HUES64 (cell line): ENCODE measurements at regions not wholly inside any gene's neighbourhood (a gene's known extent, or its start where the extent isn't known, plus 50 kb on each side); places are given as distances from the start of the nearest gene placed in this dataset.

ENCODE experiments used
- H3K27ac ChIP-seq: 2 replicates; pipeline ENCODE4 v1.7.0; 2013; ENCODE audit warnings: low read depth, low read length, inconsistent platforms
- H3K27me3 ChIP-seq: 2 replicates; pipeline ENCODE4 v1.6.1; 2013; ENCODE audit warnings: mild to moderate bottlenecking, low read length; ENCODE audit not compliant: insufficient read depth
- H3K36me3 ChIP-seq: 2 replicates; pipeline ENCODE4 v1.6.1; 2013; ENCODE audit warnings: mild to moderate bottlenecking, low read length; ENCODE audit not compliant: insufficient read depth
- H3K4me1 ChIP-seq: 2 replicates; pipeline ENCODE4 v1.6.1; 2013; ENCODE audit warnings: mild to moderate bottlenecking, low read length, moderate library complexity; ENCODE audit not compliant: insufficient read depth
- H3K4me3 ChIP-seq: 2 replicates; pipeline ENCODE4 v1.5.1; 2013; ENCODE audit warnings: mild to moderate bottlenecking, low read length, moderate library complexity
- H3K9ac ChIP-seq: 2 replicates; pipeline ENCODE4 v1.6.1; 2013; ENCODE audit warnings: mild to moderate bottlenecking, low read depth, low read length
- H3K9me3 ChIP-seq: 2 replicates; pipeline ENCODE4 v1.6.1; 2013; ENCODE audit warnings: low read depth, low read length; ENCODE audit not compliant: insufficient read depth
- WGBS: fragments of 150-250, 120-280 bp; methylation state at CpG from one replicate; pipeline ENCODE4 v1.1.7; 2013; ENCODE audit warnings: missing lambda C conversion rate; 5-methylcytosine and 5-hydroxymethylcytosine counted together

- H3K9me3 ChIP-seq, result no peaks in the 10 kb centered on the region
- WGBS, result 94% methylated on average over 5 of the region's 5 CpGs
- no peaks in the 10 kb centered on the region for H3K36me3 ChIP-seq
Measured at GRCh38 chr1:193516755-193517388, 330.5 kb upstream of the B3GALT2 start.

GRCh38 chr1:193514397-193514796 is 328.0 kb upstream of the B3GALT2 start:
- H3K27me3 ChIP-seq, result no peaks in the 10 kb centered on the region
- no peaks in the 10 kb centered on the region for H3K9me3 ChIP-seq
- no peak overlapping the region for H3K9ac ChIP-seq
- H3K27ac ChIP-seq, result no peak overlapping the region
- no peak overlapping the region for H3K4me3 ChIP-seq
- 100% methylated on average over 2 of the region's 4 CpGs for WGBS
- no peaks in the 10 kb centered on the region for H3K4me1 ChIP-seq
- no peaks in the 10 kb centered on the region for H3K36me3 ChIP-seq

More at GRCh38 chr1:193516755-193517388, 330.5 kb upstream of the B3GALT2 start:
- no peak overlapping the region for H3K4me3 ChIP-seq
- no peak overlapping the region for H3K9ac ChIP-seq
- H3K4me1 ChIP-seq, result no peaks in the 10 kb centered on the region
- H3K27me3 ChIP-seq, result no peaks in the 10 kb centered on the region
- no peak overlapping the region for H3K27ac ChIP-seq

- Histone ChIP-seq H3K36me3 (no peaks in the 10 kb centered on the region), H3K4me1 (no peaks in the 10 kb centered on the region), H3K27ac (no peak overlapping the region), H3K9me3 (no peaks in the 10 kb centered on the region), H3K4me3 (no peak overlapping the region), H3K9ac (no peak overlapping the region), H3K27me3 (no peaks in the 10 kb centered on the region)
- WGBS, result 95% methylated on average over 2 of the region's 2 CpGs
Measured at GRCh38 chr1:193513032-193513431, 326.6 kb upstream of the B3GALT2 start.

- Histone ChIP-seq H3K9ac (no peak overlapping the region), H3K27me3 (no peaks in the 10 kb centered on the region), H3K9me3 (no peaks in the 10 kb centered on the region), H3K27ac (no peak overlapping the region), H3K4me3 (no peak overlapping the region), H3K36me3 (no peaks in the 10 kb centered on the region), H3K4me1 (no peaks in the 10 kb centered on the region)
Measured at GRCh38 chr1:193504920-193505319, 318.5 kb upstream of the B3GALT2 start.

- Histone ChIP-seq H3K4me3 (no peak overlapping the region), H3K9me3 (no peaks in the 10 kb centered on the region), H3K9ac (no peak overlapping the region), H3K27ac (no peak overlapping the region), H3K4me1 (no peaks in the 10 kb centered on the region), H3K36me3 (no peaks in the 10 kb centered on the region), H3K27me3 (no peaks in the 10 kb centered on the region)
- 87% methylated on average over 5 of the region's 7 CpGs for WGBS
Measured at GRCh38 chr1:193498088-193498655, 311.8 kb upstream of the B3GALT2 start.

GRCh38 chr1:193494368-193494767 is 308.0 kb upstream of the B3GALT2 start:
- no peak overlapping the region for H3K9ac ChIP-seq
- 50% methylated on average over 2 of the region's 2 CpGs for WGBS

GRCh38 chr1:193489191-193489590 is 302.8 kb upstream of the B3GALT2 start:
- 0 out of 2 replicates have a peak, but pooled peaks cover 3% of the 10 kb centered on the region for H3K9me3 ChIP-seq
- H3K27me3 ChIP-seq, result no peaks in the 10 kb centered on the region
- no peaks in the 10 kb centered on the region for H3K36me3 ChIP-seq
- no peaks in the 10 kb centered on the region for H3K4me1 ChIP-seq
- H3K27ac ChIP-seq, result no peak overlapping the region
- no peak overlapping the region for H3K9ac ChIP-seq
- H3K4me3 ChIP-seq, result no peak overlapping the region

More at GRCh38 chr1:193494368-193494767, 308.0 kb upstream of the B3GALT2 start:
- no peaks in the 10 kb centered on the region for H3K36me3 ChIP-seq
- H3K27ac ChIP-seq, result no peak overlapping the region
- 0 out of 2 replicates have a peak, but pooled peaks cover 3% of the 10 kb centered on the region for H3K9me3 ChIP-seq
- no peaks in the 10 kb centered on the region for H3K27me3 ChIP-seq
- no peaks in the 10 kb centered on the region for H3K4me1 ChIP-seq
- H3K4me3 ChIP-seq, result no peak overlapping the region

- H3K4me3 ChIP-seq, result no peak overlapping the region
- H3K27me3 ChIP-seq, result no peaks in the 10 kb centered on the region
- 95% methylated on average over 3 of the region's 3 CpGs for WGBS
- no peak overlapping the region for H3K9ac ChIP-seq
- H3K9me3 ChIP-seq, result 0 out of 2 replicates have a peak, but pooled peaks cover 3% of the 10 kb centered on the region
- H3K27ac ChIP-seq, result no peak overlapping the region
- H3K36me3 ChIP-seq, result no peaks in the 10 kb centered on the region
- H3K4me1 ChIP-seq, result no peaks in the 10 kb centered on the region
Measured at GRCh38 chr1:193487722-193488121, 301.3 kb upstream of the B3GALT2 start.

GRCh38 chr1:193486671-193487229 is 300.3 kb upstream of the B3GALT2 start:
- no peak overlapping the region for H3K27ac ChIP-seq
- H3K4me3 ChIP-seq, result no peak overlapping the region
- H3K9ac ChIP-seq, result no peak overlapping the region
- no peaks in the 10 kb centered on the region for H3K27me3 ChIP-seq
- WGBS, result 74% methylated on average over 1 of the region's 1 CpG
- no peaks in the 10 kb centered on the region for H3K36me3 ChIP-seq
- H3K4me1 ChIP-seq, result no peaks in the 10 kb centered on the region
- H3K9me3 ChIP-seq, result 0 out of 2 replicates have a peak, but pooled peaks cover 3% of the 10 kb centered on the region

GRCh38 chr1:193480755-193481154 is 294.3 kb upstream of the B3GALT2 start:
- no peaks in the 10 kb centered on the region for H3K4me1 ChIP-seq
- no peak overlapping the region for H3K4me3 ChIP-seq
- no peaks in the 10 kb centered on the region for H3K36me3 ChIP-seq
- WGBS, result 32% methylated on average over 1 of the region's 1 CpG
- no peak overlapping the region for H3K9ac ChIP-seq
- H3K27me3 ChIP-seq, result no peaks in the 10 kb centered on the region
- no peak overlapping the region for H3K27ac ChIP-seq
- no peaks in the 10 kb centered on the region for H3K9me3 ChIP-seq

GRCh38 chr1:193479187-193479586 is 292.8 kb upstream of the B3GALT2 start:
- no peaks in the 10 kb centered on the region for H3K36me3 ChIP-seq
- no peaks in the 10 kb centered on the region for H3K9me3 ChIP-seq
- 93% methylated on average over 3 of the region's 3 CpGs for WGBS
- no peak overlapping the region for H3K9ac ChIP-seq
- H3K27me3 ChIP-seq, result no peaks in the 10 kb centered on the region
- no peaks in the 10 kb centered on the region for H3K4me1 ChIP-seq
- H3K27ac ChIP-seq, result no peak overlapping the region
- no peak overlapping the region for H3K4me3 ChIP-seq
